Natural killer cell (primary cell): ENCODE measurements at regions not wholly inside any gene's neighbourhood (a gene's known extent, or its start where the extent isn't known, plus 50 kb on each side); places are given as distances from the start of the nearest gene placed in this dataset.

Experiments used
- ATAC-seq, 3 donors: fragments of 150-1000 bp in 2 of 3; fragments of 200-7000 bp in 1 of 3; cut with Tn5 transposase; 1 replicate in 1 of 3; 2 replicates in 2 of 3; pipeline ENCODE4 v1.10.0; 2021; ENCODE audit warnings: mild to moderate bottlenecking in 2 of 3, moderate library complexity in 2 of 3
- DNase-seq, 2 donors: peaks; one replicate each; pipeline versions ENCODE4 v3.0.0 to v3.0.0-alpha.2; 2013 to 2021; ENCODE audit warnings: mixed read lengths in 1 of 2
- H3K27ac ChIP-seq: one replicate; pipeline ENCODE4 v1.5.1; 2013; ENCODE audit warnings: mild to moderate bottlenecking, low read length
- H3K27me3 ChIP-seq: one replicate; pipeline ENCODE4 v1.6.1; 2013; ENCODE audit warnings: low read length; ENCODE audit not compliant: control insufficient read depth, insufficient read depth
- H3K36me3 ChIP-seq: one replicate; pipeline ENCODE4 v1.6.1; 2013; ENCODE audit warnings: low read length; ENCODE audit not compliant: control insufficient read depth, insufficient read depth
- H3K4me1 ChIP-seq: one replicate; pipeline ENCODE4 v1.6.1; 2013; ENCODE audit warnings: low read length; ENCODE audit not compliant: control insufficient read depth, insufficient read depth
- H3K4me3 ChIP-seq: one replicate; pipeline ENCODE4 v1.5.1; 2013; ENCODE audit warnings: low read length
- H3K9me3 ChIP-seq: one replicate; pipeline ENCODE4 v1.6.1; 2013; ENCODE audit warnings: low read length; ENCODE audit not compliant: control insufficient read depth, insufficient read depth
- H3K27ac Mint-ChIP-seq, 2 donors: one replicate each; pipeline ENCODE4 v1.8.0; 2022; ENCODE audit warnings: mild to moderate bottlenecking in 2 of 2, mixed read lengths in 2 of 2, moderate library complexity in 1 of 2
- H3K27me3 Mint-ChIP-seq, 2 donors: one replicate each; pipeline ENCODE4 v1.8.0; 2022; ENCODE audit warnings: low read depth in 2 of 2, mixed read lengths in 2 of 2
- H3K36me3 Mint-ChIP-seq: one replicate; pipeline ENCODE4 v1.8.0; 2022; ENCODE audit warnings: mixed read lengths
- H3K4me1 Mint-ChIP-seq, 2 donors: one replicate each; pipeline ENCODE4 v1.8.0; 2022; ENCODE audit warnings: mixed read lengths in 2 of 2
- H3K4me3 Mint-ChIP-seq: one replicate; pipeline ENCODE4 v1.8.0; 2022; ENCODE audit warnings: mild to moderate bottlenecking, moderate library complexity, mixed read lengths
- H3K9me3 Mint-ChIP-seq, 2 donors: one replicate each; pipeline ENCODE4 v1.8.0; 2022; ENCODE audit warnings: mixed read lengths in 2 of 2
- CTCF ChIP-seq: fragments of 200-600 bp; IDR thresholded peaks from one replicate; pipeline ENCODE4 v1.8.0; 2022; ENCODE audit warnings: antibody characterized with exemption
- WGBS: methylation state at CpG from one replicate; pipeline ENCODE4 v1.1.7; 2013; ENCODE audit warnings: missing lambda C conversion rate; ENCODE audit not compliant: insufficient coverage; 5-methylcytosine and 5-hydroxymethylcytosine counted together
- intact Hi-C: fragments of 100-400 bp; cut with micrococcal nuclease; formaldehyde crosslinking; loops from one replicate; pipeline ENCODE4 v1.14.2; 2022

DNA sequence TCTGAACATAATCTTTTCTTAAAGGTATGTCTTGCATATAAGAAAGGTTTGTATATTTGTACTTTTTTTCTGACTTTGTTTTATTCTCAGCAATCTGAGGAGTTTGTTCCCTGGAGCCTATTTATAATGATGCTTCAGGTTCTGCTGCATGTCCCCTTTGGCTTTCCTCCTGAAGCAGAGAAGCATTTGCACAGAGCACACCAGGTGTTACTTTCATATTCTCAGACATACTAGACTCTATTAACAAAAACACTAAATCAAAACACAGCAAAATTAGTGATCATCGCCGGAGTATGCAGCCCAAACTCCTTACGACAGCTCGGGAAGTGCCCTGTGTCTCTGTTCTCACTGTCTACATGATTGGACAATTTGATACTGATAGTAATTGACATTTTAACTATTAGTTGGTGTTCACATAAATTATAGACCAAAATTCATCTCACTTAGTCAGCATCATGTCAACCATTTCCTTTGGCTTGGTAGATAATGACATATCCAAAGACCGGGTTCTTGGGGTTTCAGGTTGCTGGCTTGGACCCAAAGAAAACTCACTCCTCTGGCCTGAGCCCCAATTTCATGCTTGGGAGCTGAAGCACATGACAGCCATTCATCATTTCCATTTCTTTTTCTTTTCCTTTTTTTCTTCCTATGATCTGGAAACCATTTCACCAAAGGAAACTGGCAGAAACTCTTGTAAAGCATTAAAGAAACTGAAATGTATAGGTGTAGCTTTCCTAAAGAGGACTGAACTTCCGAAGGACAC is 400.1 kb upstream of the NRP1 start:
- no peak for TF ChIP-seq CTCF
- intact Hi-C loops: no loop called here
- H3K36me3 ChIP-seq: no peaks in the 10 kb centered on the region
- Mint-ChIP-seq H3K36me3 (no peaks in the 10 kb centered on the region), H3K4me3 (peak overlapping the region; percentile 13), H3K27ac (peak overlapping the region in 1 of 2 donors; percentile 69), H3K4me1 (peaks cover 16 to 24% of the 10 kb centered on the region in 2 donors), H3K27me3 (peaks cover 15 to 32% of the 10 kb centered on the region in 2 donors), H3K9me3 (no peaks in the 10 kb centered on the region)
- WGBS: 74% methylated on average over 5 of the region's 6 CpGs
- H3K4me3 ChIP-seq: no peak overlapping the region
- no peaks in the 10 kb centered on the region for H3K27me3 ChIP-seq
- H3K27ac ChIP-seq: no peak overlapping the region
- ATAC-seq: peak in 2 of 3 donors; percentile 57 to 59
- DNase-seq: no peak
- H3K4me1 ChIP-seq: peaks cover 14% of the 10 kb centered on the region
- H3K9me3 ChIP-seq: no peaks in the 10 kb centered on the region

DNA sequence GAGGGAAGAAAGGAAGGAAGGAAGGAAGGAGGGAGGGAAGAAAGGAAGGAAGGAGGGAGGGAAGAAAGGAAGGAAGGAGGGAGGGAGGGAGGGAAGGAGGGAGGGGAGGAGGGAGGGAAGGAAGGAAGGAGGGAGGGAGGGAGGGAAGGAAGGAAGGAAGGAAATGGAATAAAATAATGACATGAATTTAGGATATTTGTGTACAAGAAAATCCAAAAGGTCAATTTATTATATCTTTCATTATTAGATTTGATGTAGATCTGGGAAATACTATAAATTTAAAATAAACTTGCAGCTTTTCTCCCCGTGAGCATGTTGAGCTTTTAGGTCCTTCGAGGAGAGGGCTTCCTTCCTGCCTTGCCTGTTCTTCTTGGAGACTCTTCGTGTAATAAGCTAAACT is 398.6 kb upstream of the NRP1 start:
- Histone ChIP-seq H3K27me3 (no peaks in the 10 kb centered on the region), H3K27ac (no peak overlapping the region), H3K36me3 (no peaks in the 10 kb centered on the region), H3K4me1 (peaks cover 14% of the 10 kb centered on the region), H3K4me3 (no peak overlapping the region), H3K9me3 (no peaks in the 10 kb centered on the region)
- intact Hi-C loops: no loop called here
- peaks cover 16 to 25% of the 10 kb centered on the region in 2 donors for H3K4me1 Mint-ChIP-seq
- TF ChIP-seq CTCF: no peak
- H3K9me3 Mint-ChIP-seq: no peaks in the 10 kb centered on the region
- DNase-seq (no peak), ATAC-seq (no peak)
- WGBS: 90% methylated on average over 3 of the region's 3 CpGs
- H3K4me3 Mint-ChIP-seq: no peak overlapping the region
- H3K36me3 Mint-ChIP-seq: no peaks in the 10 kb centered on the region
- H3K27me3 Mint-ChIP-seq: peaks cover 15 to 43% of the 10 kb centered on the region in 2 donors
- H3K27ac Mint-ChIP-seq: peak overlapping the region in 1 of 2 donors; percentile 17

DNA sequence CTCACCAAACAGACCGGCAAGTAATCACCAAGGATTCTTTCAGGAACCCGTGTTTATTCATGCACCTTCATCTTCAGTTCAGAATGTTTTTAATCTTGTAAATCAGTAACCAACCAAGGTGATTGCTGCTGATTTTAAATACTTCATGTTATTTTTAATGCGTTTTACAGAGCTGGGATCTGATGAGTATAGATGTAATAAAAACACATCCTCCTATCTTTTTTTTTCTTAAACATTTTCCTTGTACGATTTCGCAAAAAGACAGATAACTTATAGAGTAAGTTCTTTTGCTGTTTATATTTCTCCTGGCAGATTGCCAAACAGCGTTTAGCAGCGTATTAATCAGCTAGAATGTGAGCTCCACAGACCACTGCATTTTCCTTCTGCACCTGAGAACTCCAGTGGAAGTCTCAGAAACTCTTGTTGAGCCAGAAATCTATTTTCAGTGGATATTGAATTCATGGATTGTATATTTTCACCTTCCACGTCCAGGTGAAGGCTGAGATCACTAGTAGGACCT is 397.8 kb upstream of the NRP1 start:
- Histone ChIP-seq H3K27me3 (no peaks in the 10 kb centered on the region), H3K36me3 (no peaks in the 10 kb centered on the region), H3K9me3 (no peaks in the 10 kb centered on the region), H3K27ac (no peak overlapping the region), H3K4me1 (peaks cover 14% of the 10 kb centered on the region), H3K4me3 (no peak overlapping the region)
- Mint-ChIP-seq H3K4me1 (peaks cover 16 to 25% of the 10 kb centered on the region in 2 donors), H3K36me3 (no peaks in the 10 kb centered on the region), H3K4me3 (no peak overlapping the region), H3K9me3 (no peaks in the 10 kb centered on the region), H3K27me3 (peaks cover 12 to 42% of the 10 kb centered on the region in 2 donors), H3K27ac (peak overlapping the region in 1 of 2 donors; percentile 17)
- ATAC-seq (no peak), DNase-seq (no peak)
- intact Hi-C loops: no loop called here
- no peak for TF ChIP-seq CTCF
- WGBS: 87% methylated on average over 6 of the region's 8 CpGs
